Colonic mucosa (tissue), 4 donors: ENCODE measurements at regions not wholly inside any gene's neighbourhood (a gene's known extent, or its start where the extent isn't known, plus 50 kb on each side); places are given as distances from the start of the nearest gene placed in this dataset.

Source experiments
- DNase-seq: peaks from one replicate; pipeline ENCODE4 v3.0.0-alpha.2; 2020
- H3K27ac ChIP-seq: fragments of 200-600 bp; one replicate; pipeline ENCODE4 v1.8.0; 2021
- H3K27me3 ChIP-seq: fragments of 200-600 bp; one replicate; pipeline ENCODE4 v1.8.0; 2021
- H3K36me3 ChIP-seq: fragments of 200-600 bp; one replicate; pipeline ENCODE4 v1.8.0; 2021
- H3K4me1 ChIP-seq: fragments of 200-600 bp; one replicate; pipeline ENCODE4 v1.8.0; 2021; ENCODE audit warnings: mild to moderate bottlenecking
- H3K4me3 ChIP-seq: fragments of 200-600 bp; one replicate; pipeline ENCODE4 v1.8.0; 2021
- H3K9ac ChIP-seq, 2 donors: one replicate each; pipeline ENCODE4 v1.7.0; 2013; ENCODE audit warnings: control low read depth in 2 of 2, low read depth in 2 of 2, low read length in 2 of 2
- H3K9me3 ChIP-seq: fragments of 200-600 bp; one replicate; pipeline ENCODE4 v1.8.0; 2021
- intact Hi-C: fragments of 100-400 bp; cut with DNase I; formaldehyde crosslinking; loops from one replicate; pipeline ENCODE4 v1.14.1; 2022
- TF ChIP-seq, protein P1 (sequence below): fragments of 200-600 bp; IDR thresholded peaks from one replicate; pipeline ENCODE4 v1.8.0; 2022; ENCODE audit warnings: antibody characterized with exemption, mild to moderate bottlenecking
- donor health status: healthy.
- donor health status: DM: no; HTN: no; CAD: no.
- donor health status: DM: no; HTN: no; CAD: no.

DNA sequence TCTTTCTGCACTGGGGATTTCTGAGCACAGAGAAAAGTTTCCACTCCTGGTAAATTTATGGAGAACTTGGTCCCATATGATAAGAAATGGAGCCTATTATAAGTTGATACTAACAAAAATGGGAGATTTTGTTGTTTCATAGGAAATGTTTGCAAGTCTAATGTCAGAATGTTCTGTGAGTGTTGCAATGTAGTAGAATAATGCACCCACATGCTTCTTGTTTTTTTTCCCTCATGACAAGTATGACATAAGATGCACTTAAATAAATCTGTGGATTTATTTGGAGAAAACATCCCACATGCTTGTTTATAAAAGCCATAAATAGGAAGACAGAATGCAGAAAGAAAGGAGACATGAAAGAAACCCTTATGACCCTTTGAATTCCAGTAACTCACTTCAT, 50.8 kb upstream of the KCNJ6 start:
- H3K4me3 ChIP-seq = no peak overlapping the region
- H3K27me3 ChIP-seq = no peaks in the 10 kb centered on the region
- TF ChIP-seq, protein P1, sequence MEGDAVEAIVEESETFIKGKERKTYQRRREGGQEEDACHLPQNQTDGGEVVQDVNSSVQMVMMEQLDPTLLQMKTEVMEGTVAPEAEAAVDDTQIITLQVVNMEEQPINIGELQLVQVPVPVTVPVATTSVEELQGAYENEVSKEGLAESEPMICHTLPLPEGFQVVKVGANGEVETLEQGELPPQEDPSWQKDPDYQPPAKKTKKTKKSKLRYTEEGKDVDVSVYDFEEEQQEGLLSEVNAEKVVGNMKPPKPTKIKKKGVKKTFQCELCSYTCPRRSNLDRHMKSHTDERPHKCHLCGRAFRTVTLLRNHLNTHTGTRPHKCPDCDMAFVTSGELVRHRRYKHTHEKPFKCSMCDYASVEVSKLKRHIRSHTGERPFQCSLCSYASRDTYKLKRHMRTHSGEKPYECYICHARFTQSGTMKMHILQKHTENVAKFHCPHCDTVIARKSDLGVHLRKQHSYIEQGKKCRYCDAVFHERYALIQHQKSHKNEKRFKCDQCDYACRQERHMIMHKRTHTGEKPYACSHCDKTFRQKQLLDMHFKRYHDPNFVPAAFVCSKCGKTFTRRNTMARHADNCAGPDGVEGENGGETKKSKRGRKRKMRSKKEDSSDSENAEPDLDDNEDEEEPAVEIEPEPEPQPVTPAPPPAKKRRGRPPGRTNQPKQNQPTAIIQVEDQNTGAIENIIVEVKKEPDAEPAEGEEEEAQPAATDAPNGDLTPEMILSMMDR = no peak
- no peaks in the 10 kb centered on the region for H3K9me3 ChIP-seq
- no peak overlapping the region for H3K9ac ChIP-seq
- no peak overlapping the region for H3K27ac ChIP-seq
- DNase-seq = no peak
- H3K36me3 ChIP-seq = no peaks in the 10 kb centered on the region
- no peaks in the 10 kb centered on the region for H3K4me1 ChIP-seq
- intact Hi-C loops = no loop called here

DNA sequence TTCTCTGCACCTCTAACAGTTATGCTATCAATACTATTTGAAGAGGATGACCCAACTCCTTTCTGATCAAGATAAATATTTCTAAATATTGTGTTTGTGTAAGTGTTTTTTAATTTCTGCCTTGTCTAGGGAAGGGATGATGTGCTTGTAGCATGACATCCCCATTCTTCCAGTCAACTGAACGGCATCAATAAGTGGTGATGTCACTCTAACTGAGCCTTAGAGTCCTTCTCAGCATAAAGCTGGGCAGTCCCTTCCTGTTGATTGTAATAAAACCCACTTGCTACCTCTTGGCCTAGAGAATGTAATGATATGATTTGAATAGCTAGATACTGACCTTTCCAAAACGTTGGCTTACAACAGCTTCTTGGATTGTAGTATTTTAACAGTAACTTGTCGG, 52.5 kb upstream of the KCNJ6 start:
- H3K36me3 ChIP-seq = no peaks in the 10 kb centered on the region
- no peaks in the 10 kb centered on the region for H3K9me3 ChIP-seq
- no peak overlapping the region for H3K4me3 ChIP-seq
- intact Hi-C loops = no loop called here
- H3K9ac ChIP-seq = no peak overlapping the region
- H3K4me1 ChIP-seq = no peaks in the 10 kb centered on the region
- no peak for DNase-seq
- no peak overlapping the region for H3K27ac ChIP-seq
- H3K27me3 ChIP-seq = no peaks in the 10 kb centered on the region
- TF ChIP-seq, protein P1 = no peak

DNA sequence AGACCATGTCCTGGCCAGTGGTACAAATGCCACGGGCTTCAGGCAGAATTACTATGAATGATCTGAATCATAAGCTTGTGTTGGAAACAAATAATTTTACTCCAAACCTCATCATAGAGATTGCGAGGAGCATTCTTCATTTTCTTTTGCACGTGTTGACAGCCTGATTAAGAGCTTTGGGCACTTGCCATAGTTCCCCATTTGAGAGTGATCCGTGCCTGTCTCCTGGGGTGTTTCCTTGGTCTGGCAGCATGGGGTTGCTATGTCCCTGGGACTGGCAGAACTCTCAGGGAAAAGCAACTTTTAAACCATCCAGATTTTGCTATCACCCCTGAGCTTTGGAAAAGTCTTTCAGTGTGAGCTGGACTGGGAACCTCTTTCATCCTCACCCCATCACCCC, 54.3 kb upstream of the KCNJ6 start:
- Histone ChIP-seq H3K9ac (no peak overlapping the region), H3K9me3 (no peaks in the 10 kb centered on the region), H3K36me3 (no peaks in the 10 kb centered on the region), H3K27ac (no peak overlapping the region), H3K4me3 (no peak overlapping the region), H3K4me1 (no peaks in the 10 kb centered on the region), H3K27me3 (no peaks in the 10 kb centered on the region)
- DNase-seq = no peak
- TF ChIP-seq, protein P1 = no peak
- intact Hi-C loops = no loop called here

DNA sequence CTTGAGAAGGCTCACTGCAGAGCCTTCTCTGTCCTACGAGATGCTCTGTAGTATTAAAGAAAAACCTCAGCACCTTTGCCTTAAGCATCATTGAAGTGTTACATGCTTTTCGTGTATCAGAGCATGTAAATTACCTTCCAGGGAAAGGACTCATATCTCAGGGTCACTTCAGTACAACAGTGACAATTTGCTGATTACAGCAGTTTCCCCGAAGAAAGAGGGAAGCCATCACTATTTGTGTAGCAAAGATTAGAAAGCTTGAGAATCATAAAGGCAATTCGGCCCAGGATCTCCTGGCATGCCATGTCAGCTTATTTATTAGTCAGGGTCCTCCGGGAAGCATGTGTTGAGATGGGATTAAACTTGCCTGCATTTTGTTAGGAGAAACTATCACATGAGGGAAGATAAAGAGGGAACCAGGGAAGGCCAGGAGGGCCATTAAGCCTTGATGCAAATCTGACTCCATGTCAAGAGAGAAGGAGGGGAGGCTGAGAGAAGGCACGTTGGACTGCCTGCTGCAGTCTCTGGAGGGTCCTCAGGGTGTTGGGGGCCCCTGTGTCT, 55.2 kb upstream of the KCNJ6 start:
- TF ChIP-seq, protein P1 = no peak
- Histone ChIP-seq H3K9me3 (no peaks in the 10 kb centered on the region), H3K4me3 (no peak overlapping the region), H3K27ac (no peak overlapping the region), H3K9ac (no peak overlapping the region), H3K27me3 (no peaks in the 10 kb centered on the region), H3K36me3 (no peaks in the 10 kb centered on the region), H3K4me1 (no peaks in the 10 kb centered on the region)
- intact Hi-C loops = no loop called here
- DNase-seq = no peak

DNA sequence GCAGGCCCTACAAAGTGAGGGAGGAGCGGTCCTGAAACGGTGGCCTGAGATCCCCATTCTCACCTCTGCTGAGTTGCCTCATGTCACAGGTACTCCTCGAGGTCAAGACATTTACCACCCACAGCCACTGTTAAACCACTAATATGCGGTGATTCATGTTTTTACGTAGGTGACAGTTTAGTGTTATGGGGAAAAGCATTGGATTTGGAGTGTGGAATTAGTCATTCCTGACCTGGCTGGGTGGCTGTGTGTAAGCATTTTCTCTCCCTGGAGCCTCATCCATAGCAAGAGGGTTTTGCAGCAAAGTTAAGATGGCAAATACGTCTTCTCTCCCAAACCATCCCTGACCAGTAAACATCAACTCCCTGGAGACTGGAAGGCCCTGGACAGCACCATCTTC, 57.8 kb upstream of the KCNJ6 start:
- H3K27ac ChIP-seq = no peak overlapping the region
- H3K4me1 ChIP-seq = no peaks in the 10 kb centered on the region
- H3K9ac ChIP-seq = no peak overlapping the region
- intact Hi-C loops = no loop called here
- TF ChIP-seq, protein P1 = no peak
- no peaks in the 10 kb centered on the region for H3K9me3 ChIP-seq
- no peaks in the 10 kb centered on the region for H3K36me3 ChIP-seq
- DNase-seq = no peak
- no peak overlapping the region for H3K4me3 ChIP-seq
- H3K27me3 ChIP-seq = no peaks in the 10 kb centered on the region
